H1 (cell line): ENCODE measurements at regions not wholly inside any gene's neighbourhood (a gene's known extent, or its start where the extent isn't known, plus 50 kb on each side); places are given as distances from the start of the nearest gene placed in this dataset.

Experiments used
- CHD7 ChIP-seq: fragments of 300-600 bp; sonication (generic); IDR thresholded peaks from 2 replicates; pipeline ENCODE4 v1.7.1; 2012; ENCODE audit warnings: low read length, moderate library complexity, mild to moderate bottlenecking, inconsistent platforms; ENCODE audit not compliant: insufficient replicate concordance

DNA sequence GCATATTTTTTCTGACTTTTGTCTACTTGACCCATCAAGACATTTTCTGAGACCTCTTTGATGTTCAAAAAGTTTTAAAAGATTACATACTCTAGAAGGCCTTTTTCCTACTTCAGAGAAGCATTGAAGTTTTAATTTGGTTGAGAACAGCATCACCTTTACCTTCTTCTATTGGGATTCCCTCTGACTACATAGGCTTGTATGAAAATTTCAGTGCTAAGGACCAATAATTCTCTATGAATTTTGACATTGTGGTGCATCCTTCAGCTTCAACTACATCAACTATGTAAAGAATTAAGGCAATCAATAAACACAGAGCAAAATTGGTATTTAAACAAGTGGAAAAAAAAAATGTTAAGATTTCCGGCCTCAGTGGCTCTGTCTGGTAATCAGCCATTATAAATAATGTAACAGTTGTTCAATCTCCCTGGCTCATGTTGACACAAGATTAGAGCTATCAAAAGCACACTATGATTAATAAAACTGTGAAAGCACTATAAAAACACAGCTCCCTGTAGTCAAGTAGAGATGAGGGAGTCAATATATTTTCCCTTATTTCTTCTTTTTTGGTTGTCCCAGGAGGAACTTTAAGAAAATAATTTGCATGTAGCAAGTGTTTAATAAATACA lies 627.0 kb upstream of the SYT4 start (continued):
- TF ChIP-seq CHD7: no peak
- TF ChIP-seq, all 59 proteins: peak for 0
